Erythroblast (primary cell): ENCODE measurements at regions not wholly inside any gene's neighbourhood (a gene's known extent, or its start where the extent isn't known, plus 50 kb on each side); places are given as distances from the start of the nearest gene placed in this dataset.

Experiments used
- GATA1 ChIP-seq: IDR thresholded peaks from 2 replicates; pipeline ENCODE4 v1.6.1; 2011; ENCODE audit warnings: low read depth, mild to moderate bottlenecking, control low read depth, low read length, moderate library complexity
- POLR2A ChIP-seq: IDR thresholded peaks from 2 replicates; pipeline ENCODE4 v1.6.1; 2011; ENCODE audit warnings: mild to moderate bottlenecking, low read length

DNA sequence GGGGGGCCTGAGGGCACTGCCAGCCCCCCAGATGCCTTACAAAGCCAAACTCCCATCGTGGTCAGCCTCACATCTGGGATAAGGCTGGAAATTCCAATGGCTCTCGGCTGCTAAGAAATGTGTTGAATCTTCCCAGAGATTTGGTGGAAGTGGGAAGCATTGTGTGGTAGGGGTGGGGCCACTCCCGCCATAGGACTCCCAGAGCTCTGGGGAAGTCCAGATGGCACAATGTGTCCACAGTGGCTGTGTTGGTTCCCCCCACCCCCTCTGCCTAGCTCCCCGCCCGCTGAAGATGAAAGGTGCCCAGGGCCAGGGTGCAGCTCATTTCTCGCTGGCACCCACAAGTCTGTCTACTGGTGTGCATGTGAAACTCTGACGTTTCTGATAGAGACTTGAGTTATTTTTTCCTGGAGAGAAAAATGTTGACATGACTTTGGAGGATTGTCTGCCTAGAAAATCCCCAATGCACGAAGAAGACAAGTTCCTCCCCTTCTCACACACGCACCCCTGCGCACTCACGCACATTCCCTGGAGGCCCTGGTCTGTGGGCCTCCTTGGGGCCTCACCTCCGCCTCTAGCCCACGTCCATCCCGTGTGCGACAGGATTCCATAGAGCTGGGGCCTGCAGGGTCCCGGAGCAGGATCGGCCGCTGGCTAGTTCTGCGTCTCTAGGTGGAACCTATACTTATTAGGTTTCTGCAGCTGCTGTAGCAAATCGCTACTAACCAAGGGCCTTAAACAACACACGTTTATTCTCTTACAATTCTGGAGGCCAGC is 199.1 kb downstream of the ZFP36L2 start:
- no peak for TF ChIP-seq POLR2A
- no peak for TF ChIP-seq GATA1
